Endothelial cell of hepatic sinusoid (primary cell): ENCODE measurements at regions not wholly inside any gene's neighbourhood (a gene's known extent, or its start where the extent isn't known, plus 50 kb on each side); places are given as distances from the start of the nearest gene placed in this dataset.

Experiments
- in situ Hi-C: cut with HindIII; loops from 2 replicates; pipeline ENCODE4 v1.10.0; 2017; ENCODE audit warnings: low sequenced_read_pairs

GRCh38 chr5:4893063-4893744 is 246.9 kb upstream of the ADAMTS16 start:
- in situ Hi-C loops: no loop called here

- in situ Hi-C loops: no loop called here
These were observed 243.8 kb upstream of the ADAMTS16 start for GRCh38 chr5:4896328-4896727.

GRCh38 chr5:4901305-4901811 is 238.8 kb upstream of the ADAMTS16 start:
- in situ Hi-C loops: no loop called here

- in situ Hi-C loops: no loop called here
These were observed 238.2 kb upstream of the ADAMTS16 start for GRCh38 chr5:4901924-4902323.

- in situ Hi-C loops: no loop called here
These were observed 234.2 kb upstream of the ADAMTS16 start for GRCh38 chr5:4905674-4906520.

- in situ Hi-C loops: no loop called here
These were observed 233.3 kb upstream of the ADAMTS16 start for GRCh38 chr5:4906786-4907185.

- in situ Hi-C loops: no loop called here
These were observed 232.6 kb upstream of the ADAMTS16 start for GRCh38 chr5:4907571-4907970.

- in situ Hi-C loops: no loop called here
These were observed 231.0 kb upstream of the ADAMTS16 start for GRCh38 chr5:4909086-4909485.

- in situ Hi-C loops: no loop called here
These were observed 228.3 kb upstream of the ADAMTS16 start for GRCh38 chr5:4911646-4912403.

GRCh38 chr5:4921929-4922328 is 218.2 kb upstream of the ADAMTS16 start:
- in situ Hi-C loops: no loop called here

GRCh38 chr5:4924577-4924976 is 215.6 kb upstream of the ADAMTS16 start:
- in situ Hi-C loops: no loop called here

- in situ Hi-C loops: no loop called here
These were observed 213.0 kb upstream of the ADAMTS16 start for GRCh38 chr5:4927097-4927496.

- in situ Hi-C loops: no loop called here
These were observed 211.7 kb upstream of the ADAMTS16 start for GRCh38 chr5:4928409-4928808.

- in situ Hi-C loops: no loop called here
These were observed 211.0 kb upstream of the ADAMTS16 start for GRCh38 chr5:4929092-4929655.

GRCh38 chr5:4939042-4939781 is 200.9 kb upstream of the ADAMTS16 start:
- in situ Hi-C loops: no loop called here

- in situ Hi-C loops: no loop called here
These were observed 199.0 kb upstream of the ADAMTS16 start for GRCh38 chr5:4941161-4941560.

- in situ Hi-C loops: no loop called here
These were observed 197.9 kb upstream of the ADAMTS16 start for GRCh38 chr5:4941957-4942830.

- in situ Hi-C loops: no loop called here
These were observed 197.3 kb upstream of the ADAMTS16 start for GRCh38 chr5:4942831-4943178.

GRCh38 chr5:4945296-4945695 is 194.8 kb upstream of the ADAMTS16 start:
- in situ Hi-C loops: no loop called here
